MCF 10A (cell line): ENCODE measurements at regions not wholly inside any gene's neighbourhood (a gene's known extent, or its start where the extent isn't known, plus 50 kb on each side); places are given as distances from the start of the nearest gene placed in this dataset.
A peak's percentile ranks its signal among the peaks of the same experiment; 100 is the strongest.

ENCODE experiments used
- BruUV-seq: library from RNA; stranded (reverse); fragments of 400-500 nt; replicated peaks from 2 replicates; lab custom pipeline; 2021; lab: Mats Ljungman, UMichigan
- CTCF ChIA-PET: fragments of 300-600 bp; sonication (Branson Sonifier 250); formaldehyde crosslinking; extraction: SDS; loops from one replicate; lab custom pipeline; 2021; ENCODE audit warnings: antibody characterized with exemption, inconsistent platforms; lab: Yijun Ruan, JAX
- POLR2A ChIA-PET: fragments of 300-600, 350-650 bp; sonication (Branson Sonifier 250); formaldehyde crosslinking; extraction: SDS; loops from one replicate; lab custom pipeline; 2020; ENCODE audit warnings: antibody characterized with exemption, inconsistent platforms; lab: Yijun Ruan, JAX
- DNase-seq: peaks from one replicate; pipeline ENCODE4 v3.0.0-alpha.2; 2018; ENCODE audit not compliant: unreplicated experiment
- H3K27ac Mint-ChIP-seq: one replicate; pipeline ENCODE4 v1.8.0; 2022; ENCODE audit warnings: mild to moderate bottlenecking, low read depth, mixed read lengths; ENCODE audit not compliant: unreplicated experiment
- H3K27me3 Mint-ChIP-seq: one replicate; pipeline ENCODE4 v1.8.0; 2022; ENCODE audit warnings: mixed read lengths; ENCODE audit not compliant: insufficient read depth, unreplicated experiment
- H3K36me3 Mint-ChIP-seq: one replicate; pipeline ENCODE4 v1.8.0; 2022; ENCODE audit warnings: mild to moderate bottlenecking, moderate library complexity, mixed read lengths; ENCODE audit not compliant: insufficient read depth, unreplicated experiment
- H3K4me1 Mint-ChIP-seq: one replicate; pipeline ENCODE4 v1.8.0; 2022; ENCODE audit warnings: mixed read lengths; ENCODE audit not compliant: insufficient read depth, unreplicated experiment
- H3K4me3 Mint-ChIP-seq: one replicate; pipeline ENCODE4 v1.8.0; 2022; ENCODE audit warnings: mild to moderate bottlenecking, moderate library complexity, mixed read lengths; ENCODE audit not compliant: unreplicated experiment
- H3K9me3 Mint-ChIP-seq: one replicate; pipeline ENCODE4 v1.8.0; 2022; ENCODE audit warnings: mixed read lengths; ENCODE audit not compliant: unreplicated experiment
- intact Hi-C: fragments of 100-400 bp; cut with micrococcal nuclease; formaldehyde crosslinking; loops from 2 replicates; pipeline ENCODE4 v1.14.1; 2022
- TF ChIP-seq, protein P1 (sequence below): fragments of 200-600 bp; IDR thresholded peaks from one replicate; pipeline ENCODE4 v1.8.0; 2022; ENCODE audit warnings: antibody characterized with exemption, mild to moderate bottlenecking; ENCODE audit not compliant: unreplicated experiment

DNA sequence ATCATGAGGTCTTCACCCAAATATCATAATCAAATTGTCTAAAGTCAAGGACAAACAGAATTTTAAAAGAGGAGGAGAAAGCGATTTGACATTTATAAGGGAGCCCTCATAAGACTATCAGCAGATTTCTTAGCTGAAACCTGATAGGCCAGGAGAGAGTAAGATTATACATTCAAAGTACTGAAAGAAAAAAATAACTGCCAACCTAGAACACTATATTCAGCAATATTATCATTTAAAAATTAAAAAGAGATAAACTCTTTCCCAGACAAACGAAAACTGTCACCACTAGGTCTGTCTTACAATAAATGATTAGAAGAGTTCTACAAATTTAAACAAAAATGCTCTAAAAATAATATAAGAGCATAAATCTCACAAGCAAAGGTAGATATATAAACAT is 154.1 kb upstream of the TMEM106B start:
- Mint-ChIP-seq H3K9me3 (peaks cover 27% of the 10 kb centered on the region), H3K4me3 (no peak overlapping the region), H3K4me1 (no peaks in the 10 kb centered on the region), H3K27me3 (no peaks in the 10 kb centered on the region), H3K36me3 (no peaks in the 10 kb centered on the region), H3K27ac (no peak overlapping the region)
- POLR2A ChIA-PET = no interaction called here
- no peak for DNase-seq
- CTCF ChIA-PET = interaction anchor here (0.6 kb wide), 1 partner anchor 110 kb away, joined by 4 read pairs; no protein-coding TSS in a partner anchor
- intact Hi-C loops = no loop called here
- TF ChIP-seq, protein P1, sequence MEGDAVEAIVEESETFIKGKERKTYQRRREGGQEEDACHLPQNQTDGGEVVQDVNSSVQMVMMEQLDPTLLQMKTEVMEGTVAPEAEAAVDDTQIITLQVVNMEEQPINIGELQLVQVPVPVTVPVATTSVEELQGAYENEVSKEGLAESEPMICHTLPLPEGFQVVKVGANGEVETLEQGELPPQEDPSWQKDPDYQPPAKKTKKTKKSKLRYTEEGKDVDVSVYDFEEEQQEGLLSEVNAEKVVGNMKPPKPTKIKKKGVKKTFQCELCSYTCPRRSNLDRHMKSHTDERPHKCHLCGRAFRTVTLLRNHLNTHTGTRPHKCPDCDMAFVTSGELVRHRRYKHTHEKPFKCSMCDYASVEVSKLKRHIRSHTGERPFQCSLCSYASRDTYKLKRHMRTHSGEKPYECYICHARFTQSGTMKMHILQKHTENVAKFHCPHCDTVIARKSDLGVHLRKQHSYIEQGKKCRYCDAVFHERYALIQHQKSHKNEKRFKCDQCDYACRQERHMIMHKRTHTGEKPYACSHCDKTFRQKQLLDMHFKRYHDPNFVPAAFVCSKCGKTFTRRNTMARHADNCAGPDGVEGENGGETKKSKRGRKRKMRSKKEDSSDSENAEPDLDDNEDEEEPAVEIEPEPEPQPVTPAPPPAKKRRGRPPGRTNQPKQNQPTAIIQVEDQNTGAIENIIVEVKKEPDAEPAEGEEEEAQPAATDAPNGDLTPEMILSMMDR = no peak
- no TSS peak for BruUV-seq

DNA sequence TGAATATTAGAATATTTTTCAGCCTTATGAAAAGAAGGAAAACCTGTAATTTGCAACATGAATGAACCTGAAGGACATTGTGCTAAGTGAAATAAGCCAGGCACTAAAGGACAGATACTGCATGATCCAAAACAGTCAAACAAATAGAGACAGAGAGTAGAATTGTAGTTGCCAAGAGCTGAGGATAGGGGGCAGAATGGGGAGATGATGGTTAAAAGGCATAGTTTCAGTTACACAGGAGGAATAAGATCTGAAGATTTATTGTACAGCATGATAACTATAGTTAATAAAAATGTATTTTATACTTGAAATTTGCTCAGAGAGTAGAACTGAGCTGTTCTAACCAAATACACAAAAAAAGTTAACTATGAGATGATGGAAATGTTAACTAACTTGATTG is 149.0 kb upstream of the TMEM106B start:
- intact Hi-C loops = no loop called here
- peaks cover 15% of the 10 kb centered on the region for H3K9me3 Mint-ChIP-seq
- TF ChIP-seq, protein P1 = peak; percentile 11
- H3K4me1 Mint-ChIP-seq = peaks cover 12% of the 10 kb centered on the region
- no peak overlapping the region for H3K4me3 Mint-ChIP-seq
- ChIA-PET POLR2A (no interaction called here), CTCF (no interaction called here)
- no peaks in the 10 kb centered on the region for H3K36me3 Mint-ChIP-seq
- peak; percentile 20 for DNase-seq
- no TSS peak for BruUV-seq
- H3K27ac Mint-ChIP-seq = no peak overlapping the region
- no peaks in the 10 kb centered on the region for H3K27me3 Mint-ChIP-seq

DNA sequence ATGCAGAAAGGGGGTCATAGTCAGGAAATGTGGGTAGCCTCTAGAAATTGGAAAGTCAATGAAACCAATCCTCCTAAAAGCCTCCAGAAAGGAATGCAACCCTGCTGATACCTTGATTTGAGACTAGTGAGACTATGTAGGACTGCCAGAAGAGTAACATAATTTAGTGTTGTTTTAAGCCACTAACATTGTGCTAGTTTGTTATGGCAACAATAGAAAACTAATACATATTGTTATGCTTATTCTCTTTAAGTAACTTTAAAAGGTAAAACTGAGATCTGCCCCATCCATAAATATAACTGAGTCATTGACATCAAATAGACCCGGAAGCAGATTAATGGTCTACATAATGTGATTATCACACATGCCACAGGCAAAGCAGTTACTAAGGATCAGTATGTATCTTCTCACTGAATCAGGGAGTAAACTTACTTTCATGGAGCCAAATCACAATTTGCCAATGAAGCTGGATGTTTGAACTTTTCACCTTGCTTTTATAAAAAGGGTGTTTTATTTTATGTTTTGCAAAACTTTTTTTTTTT is 146.4 kb upstream of the TMEM106B start:
- H3K27ac Mint-ChIP-seq = no peak overlapping the region
- peaks cover 12% of the 10 kb centered on the region for H3K4me1 Mint-ChIP-seq
- CTCF ChIA-PET = interaction anchor here (0.6 to 1.1 kb wide), 5 partner anchors 9 to 228 kb away, joined by 3 to 4 read pairs (median 4); no protein-coding TSS in a partner anchor
- no TSS peak for BruUV-seq
- H3K4me3 Mint-ChIP-seq = no peak overlapping the region
- POLR2A ChIA-PET = interaction anchor here (0.7 to 1.1 kb wide), 3 partner anchors 10 to 274 kb away, joined by 3 to 4 read pairs (median 3); partner anchors contain the start of gene TMEM106B
- no peaks in the 10 kb centered on the region for H3K36me3 Mint-ChIP-seq
- TF ChIP-seq, protein P1 = no peak
- H3K27me3 Mint-ChIP-seq = no peaks in the 10 kb centered on the region
- no peak for DNase-seq
- no peaks in the 10 kb centered on the region for H3K9me3 Mint-ChIP-seq
- intact Hi-C loops = loop anchor here (5.0 kb wide), 1 partner anchor 227 kb away; no protein-coding TSS in a partner anchor

DNA sequence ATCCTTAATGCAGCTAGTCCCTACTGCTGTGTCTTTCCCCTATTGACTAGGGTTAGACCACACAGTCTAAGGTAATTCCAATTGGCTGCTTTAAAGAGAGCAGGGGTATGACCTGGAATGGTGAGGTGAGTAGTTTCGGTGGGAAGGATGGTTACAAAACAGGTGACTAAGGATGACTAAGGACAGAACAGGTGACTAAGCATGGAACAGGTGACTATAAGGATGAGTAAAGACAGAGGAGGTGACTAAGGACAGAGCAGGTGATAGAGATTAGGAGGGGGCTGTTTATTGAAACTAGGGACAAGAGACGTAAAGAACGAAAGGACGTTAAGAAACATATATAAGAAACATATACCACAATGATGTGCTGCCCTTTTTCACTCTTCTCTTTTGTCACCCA is 145.1 kb upstream of the TMEM106B start:
- no TSS peak for BruUV-seq
- POLR2A ChIA-PET = no interaction called here
- TF ChIP-seq, protein P1 = no peak
- H3K9me3 Mint-ChIP-seq = no peaks in the 10 kb centered on the region
- CTCF ChIA-PET = interaction anchor here (0.6 to 3.9 kb wide), 6 partner anchors 10 to 258 kb away, joined by 3 to 16 read pairs (median 4); no protein-coding TSS in a partner anchor
- peaks cover 12% of the 10 kb centered on the region for H3K4me1 Mint-ChIP-seq
- H3K4me3 Mint-ChIP-seq = no peak overlapping the region
- peak overlapping the region; percentile 55 for H3K27ac Mint-ChIP-seq
- no peaks in the 10 kb centered on the region for H3K27me3 Mint-ChIP-seq
- H3K36me3 Mint-ChIP-seq = no peaks in the 10 kb centered on the region
- peak; percentile 43 for DNase-seq
- intact Hi-C loops = loop anchor here (5.0 kb wide), 1 partner anchor 229 kb away; no protein-coding TSS in a partner anchor
